RPMI8226 (cell line): ENCODE measurements at regions not wholly inside any gene's neighbourhood (a gene's known extent, or its start where the extent isn't known, plus 50 kb on each side); places are given as distances from the start of the nearest gene placed in this dataset.

ENCODE experiments used
- DNase-seq: peaks from one replicate; pipeline ENCODE4 v3.0.0-alpha.2; 2015

GRCh38 chr3:144312702-144313101 lies 341.1 kb downstream of the DIPK2A start:
- DNase-seq = no peak

GRCh38 chr3:144314946-144315345 lies 343.3 kb downstream of the DIPK2A start:
- DNase-seq = no peak

GRCh38 chr3:144317961-144318360 lies 346.3 kb downstream of the DIPK2A start:
- no peak for DNase-seq

GRCh38 chr3:144324076-144324475 lies 352.5 kb downstream of the DIPK2A start:
- no peak for DNase-seq

- no peak for DNase-seq
These were observed 361.2 kb downstream of the DIPK2A start for GRCh38 chr3:144332868-144333267.

GRCh38 chr3:144341471-144341870 lies 369.8 kb downstream of the DIPK2A start:
- DNase-seq = no peak

GRCh38 chr3:144343343-144343742 lies 371.7 kb downstream of the DIPK2A start:
- no peak for DNase-seq

- no peak for DNase-seq
These were observed 372.2 kb downstream of the DIPK2A start for GRCh38 chr3:144343777-144344176.

GRCh38 chr3:144344925-144345548 lies 373.4 kb downstream of the DIPK2A start:
- no peak for DNase-seq

GRCh38 chr3:144350125-144350524 lies 378.5 kb downstream of the DIPK2A start:
- DNase-seq = no peak

- DNase-seq = no peak
These were observed 379.4 kb downstream of the DIPK2A start for GRCh38 chr3:144351011-144351410.

- DNase-seq = no peak
These were observed 380.2 kb downstream of the DIPK2A start for GRCh38 chr3:144351773-144352365.

- no peak for DNase-seq
These were observed 386.6 kb downstream of the DIPK2A start for GRCh38 chr3:144358191-144358590.

GRCh38 chr3:144361002-144361401 lies 389.4 kb downstream of the DIPK2A start:
- DNase-seq = no peak

GRCh38 chr3:144362126-144362525 lies 390.5 kb downstream of the DIPK2A start:
- no peak for DNase-seq

- no peak for DNase-seq
These were observed 392.2 kb downstream of the DIPK2A start for GRCh38 chr3:144363856-144364255.

- no peak for DNase-seq
These were observed 393.1 kb downstream of the DIPK2A start for GRCh38 chr3:144364737-144365136.

- no peak for DNase-seq
These were observed 397.7 kb downstream of the DIPK2A start for GRCh38 chr3:144369129-144369879.

- DNase-seq = no peak
These were observed 403.5 kb downstream of the DIPK2A start for GRCh38 chr3:144375088-144375487.

- DNase-seq = no peak
These were observed 409.2 kb downstream of the DIPK2A start for GRCh38 chr3:144380849-144381248.

- no peak for DNase-seq
These were observed 410.0 kb downstream of the DIPK2A start for GRCh38 chr3:144381607-144382006.

- DNase-seq = no peak
These were observed 412.8 kb downstream of the DIPK2A start for GRCh38 chr3:144384241-144384979.

- no peak for DNase-seq
These were observed 419.2 kb downstream of the DIPK2A start for GRCh38 chr3:144390786-144391185.

- DNase-seq = no peak
These were observed 419.6 kb downstream of the DIPK2A start for GRCh38 chr3:144391236-144391635.
